ENCODE measurements at regions not wholly inside any gene's neighbourhood (a gene's known extent, or its start where the extent isn't known, plus 50 kb on each side); places are given as distances from the start of the nearest gene placed in this dataset.
"Not testable (repeated sequence)": the region's sequence is repeated elsewhere in the genome, so short reads cannot be mapped to it uniquely, and the experiment has no call there.

DNA sequence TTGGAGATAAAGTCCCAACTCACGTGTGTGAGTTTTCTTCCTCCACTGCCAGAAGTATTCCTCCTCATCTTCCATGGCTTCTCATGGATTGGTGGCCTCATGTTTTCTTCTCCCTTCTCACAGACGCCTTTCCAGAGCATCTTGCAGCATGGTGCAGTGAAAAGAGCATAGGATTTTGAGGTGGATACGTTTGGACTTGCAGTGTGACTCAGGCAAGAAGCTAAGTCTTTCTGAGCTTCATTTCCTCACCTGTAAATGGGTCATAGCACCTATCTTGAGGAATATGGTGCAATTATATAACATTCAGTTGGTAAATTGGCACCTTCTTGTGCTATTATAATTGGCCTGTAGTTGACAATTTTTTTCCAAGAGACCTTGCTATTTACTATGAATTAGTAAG lies 247.6 kb downstream of the RDH14 start:
- no peak for DNase-seq (ENCODE audit: low read depth in 2 of 2)

DNA sequence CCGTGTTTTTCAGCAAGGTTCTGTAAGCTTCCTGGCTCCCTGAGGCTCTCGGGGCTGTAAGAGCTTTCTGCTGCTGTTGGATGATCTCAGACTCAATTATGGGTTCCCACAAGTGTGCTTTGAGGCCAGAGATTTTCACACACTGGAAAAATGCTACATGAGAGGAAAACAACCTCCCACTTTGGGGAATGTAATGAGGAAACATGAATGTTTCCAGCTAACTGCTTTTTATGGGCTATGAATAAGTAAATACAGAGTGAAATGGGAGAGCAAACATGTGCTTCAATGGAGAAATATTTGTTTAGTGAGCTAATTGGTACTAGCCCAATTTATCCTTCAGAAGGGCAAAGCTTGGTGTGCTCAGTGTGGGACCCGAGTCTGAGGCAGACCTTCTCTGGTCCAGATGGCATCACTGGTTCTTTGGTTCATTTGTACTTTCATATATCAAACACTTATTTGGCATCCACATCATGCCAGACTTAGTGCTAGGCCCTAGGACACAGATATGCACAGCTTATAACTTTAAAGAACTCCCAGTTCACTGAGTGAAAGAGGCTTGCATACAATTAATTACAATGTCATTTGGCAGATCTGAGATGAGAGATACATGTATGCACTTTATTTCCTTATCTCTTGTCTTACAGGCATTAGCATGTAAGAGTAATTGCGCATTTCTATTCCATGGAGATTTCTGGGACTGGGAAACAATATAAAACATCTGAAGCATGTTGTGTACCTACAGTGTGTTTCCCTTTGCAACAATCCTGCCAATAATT lies 248.8 kb downstream of the RDH14 start:
- DNase-seq (ENCODE audit: low read depth in 2 of 2) = peak; percentile 23 to 24

DNA sequence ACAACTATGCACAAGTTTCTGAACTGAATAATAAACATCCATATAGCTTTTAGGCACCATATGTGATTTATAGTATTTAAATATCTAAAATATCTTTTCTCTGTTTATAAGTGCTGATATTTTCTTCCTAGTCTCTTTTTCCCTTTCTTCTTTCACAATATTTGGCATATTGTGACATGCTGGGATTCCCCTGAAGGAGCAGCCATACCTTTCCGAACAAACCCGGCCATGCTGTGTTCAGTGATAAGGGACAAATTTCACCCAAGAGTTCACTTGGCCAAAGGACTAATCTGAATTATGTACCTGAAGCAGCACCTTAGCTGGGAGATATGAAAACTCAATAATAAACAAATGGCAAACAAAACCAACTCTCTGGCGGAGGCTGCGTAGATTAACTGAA lies 250.8 kb downstream of the RDH14 start:
- DNase-seq (ENCODE audit: low read depth in 2 of 2) = no peak

DNA sequence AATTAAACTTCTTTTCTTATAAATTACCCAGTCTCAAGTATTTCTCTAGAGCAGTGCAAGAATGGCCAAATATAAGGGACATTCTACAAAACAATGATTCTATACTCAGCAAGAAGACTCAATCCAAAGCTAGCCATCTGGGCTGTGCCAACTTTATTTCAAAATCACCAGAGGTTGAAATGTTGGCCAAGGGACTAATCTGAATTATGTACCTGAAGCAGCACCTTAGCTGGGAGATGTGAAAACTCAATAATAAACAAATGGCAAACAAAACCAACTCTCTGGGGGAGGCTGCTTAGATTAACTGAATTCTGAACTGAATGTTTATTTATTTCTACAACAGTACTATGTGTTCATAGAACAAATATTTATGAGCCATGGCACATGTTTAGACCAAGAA lies 251.3 kb downstream of the RDH14 start:
- no peak for DNase-seq (ENCODE audit: low read depth in 2 of 2)

DNA sequence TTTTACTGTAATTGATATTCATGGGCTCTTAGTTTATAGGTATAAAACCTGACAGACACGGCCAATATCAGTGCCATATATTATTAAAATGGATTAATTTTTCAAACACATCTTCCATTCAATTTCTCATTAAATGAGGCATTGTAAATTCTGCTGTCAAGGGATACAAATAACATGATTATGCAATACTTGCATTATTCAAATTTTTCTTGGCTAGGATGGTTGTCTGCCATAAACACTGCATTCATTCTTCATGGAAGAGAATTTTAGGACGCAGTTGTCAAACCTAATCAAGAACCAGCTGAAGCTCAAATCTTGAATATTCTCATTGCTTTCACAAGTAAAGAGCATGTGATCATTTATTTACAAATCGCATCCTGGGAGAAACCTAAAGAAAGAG lies 255.6 kb downstream of the RDH14 start:
- DNase-seq (ENCODE audit: low read depth in 2 of 2) = no peak

DNA sequence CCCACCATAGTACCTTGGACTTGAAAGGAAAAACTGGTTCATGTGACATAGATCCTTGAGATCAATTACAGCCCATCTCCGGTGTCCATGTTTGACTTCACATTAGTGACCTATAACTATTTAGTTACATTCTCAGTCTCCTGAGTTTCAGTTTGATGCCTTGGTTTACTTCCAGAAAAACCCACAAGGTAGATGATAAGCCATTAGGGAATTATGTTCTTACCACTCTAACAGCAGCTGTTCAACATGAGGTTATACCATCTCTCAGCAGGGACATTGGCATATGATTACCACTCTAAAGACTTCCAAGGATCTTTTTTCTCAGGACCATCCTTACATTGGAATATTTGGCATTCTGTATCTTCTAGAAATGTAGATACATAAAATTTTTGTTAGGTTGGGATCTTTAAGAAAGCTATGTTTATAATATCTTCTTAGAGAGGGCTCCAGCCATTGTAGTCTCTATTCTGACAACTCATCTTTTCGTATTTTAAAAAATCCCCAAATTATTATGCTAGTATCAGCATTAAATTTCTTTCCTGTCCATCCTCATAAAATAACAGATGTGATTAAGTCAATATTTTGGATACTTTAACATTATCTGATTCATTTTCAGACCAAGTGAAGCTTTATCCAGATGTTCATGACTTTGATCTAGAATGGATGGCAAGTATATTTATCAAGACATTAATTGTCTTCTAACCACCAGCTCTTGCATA lies 258.9 kb downstream of the RDH14 start:
- no peak for DNase-seq (ENCODE audit: low read depth in 2 of 2)

DNA sequence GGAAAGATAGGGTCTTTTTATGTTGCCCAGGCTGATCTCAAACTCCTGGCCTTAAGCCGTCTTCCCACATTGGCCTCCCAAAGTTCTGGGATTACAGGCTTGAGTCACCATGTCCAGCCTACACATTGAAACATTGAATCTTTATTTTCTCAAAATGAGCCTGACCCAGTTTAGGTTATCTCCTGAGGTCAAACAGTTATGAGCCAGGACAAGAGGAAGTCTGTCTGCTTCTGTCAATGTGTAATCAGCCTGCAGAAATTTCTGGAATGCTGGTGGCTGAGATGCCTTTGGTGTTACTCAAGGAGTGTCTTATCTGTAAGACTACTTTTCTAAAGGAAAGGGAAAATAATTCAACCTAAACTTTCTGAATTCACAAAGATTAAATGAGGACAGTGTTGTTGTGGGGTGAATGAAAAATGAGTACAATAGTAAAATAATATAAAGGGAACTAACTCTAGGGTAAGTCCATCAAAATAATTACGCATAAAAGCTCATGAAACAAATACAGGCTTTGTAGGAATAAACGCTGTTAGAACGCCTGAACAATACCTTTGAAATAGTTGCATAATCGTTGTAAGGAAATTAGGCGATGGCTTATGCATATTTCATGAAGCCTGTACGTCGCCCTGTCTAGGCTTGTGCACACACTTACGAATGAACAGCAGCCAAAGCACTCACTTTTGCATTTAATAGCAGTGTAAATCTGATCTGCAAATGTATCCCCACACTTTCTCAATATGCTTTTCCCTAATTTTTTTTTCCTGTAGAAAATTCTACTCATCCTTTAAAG lies 260.8 kb downstream of the RDH14 start:
- peak; percentile 58 to 68 for DNase-seq (ENCODE audit: low read depth in 2 of 2)

DNA sequence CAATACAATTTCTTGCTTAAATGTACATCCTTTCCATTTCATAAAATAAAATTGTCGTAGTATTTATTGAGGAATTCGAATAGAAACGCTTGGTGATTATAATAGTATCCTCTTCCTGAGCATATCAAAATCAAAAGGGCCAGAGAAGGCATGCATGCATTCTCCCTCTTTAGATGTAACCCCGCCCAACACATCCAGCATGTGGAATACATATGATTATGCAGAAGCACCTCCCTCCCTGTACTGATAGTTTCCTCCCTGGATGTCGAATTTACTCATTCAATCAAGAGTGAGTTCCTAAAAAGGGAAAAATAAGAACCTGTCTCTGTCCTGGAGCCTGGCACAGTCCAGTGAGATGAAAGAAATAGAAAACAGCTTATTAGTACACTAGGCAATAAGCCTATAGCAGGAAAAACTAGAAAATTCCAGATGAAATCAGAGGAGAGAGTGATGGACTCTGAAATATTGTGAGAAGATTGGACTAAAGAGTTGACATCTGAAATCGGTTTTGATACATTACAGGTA lies 262.9 kb downstream of the RDH14 start:
- DNase-seq (ENCODE audit: low read depth in 2 of 2) = no peak

DNA sequence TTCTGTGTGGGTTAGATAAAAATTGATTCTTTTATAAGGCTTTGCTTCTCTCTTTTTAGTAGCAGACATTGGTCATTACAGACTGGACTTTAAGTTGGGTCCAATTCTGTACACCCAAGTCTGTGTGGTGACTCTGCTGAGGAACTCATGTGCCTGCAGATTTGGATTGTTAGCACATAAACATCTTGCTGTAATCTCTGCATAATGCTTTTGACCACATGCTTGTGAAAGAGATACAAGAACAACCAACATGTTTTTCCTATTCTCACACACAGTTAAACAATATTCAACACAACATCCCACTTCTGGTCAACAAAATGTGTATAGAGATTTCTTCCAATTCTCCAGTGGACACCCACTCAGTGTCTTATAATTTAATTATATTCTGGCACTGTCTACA lies 270.1 kb downstream of the RDH14 start:
- no peak for DNase-seq (ENCODE audit: low read depth in 2 of 2)

DNA sequence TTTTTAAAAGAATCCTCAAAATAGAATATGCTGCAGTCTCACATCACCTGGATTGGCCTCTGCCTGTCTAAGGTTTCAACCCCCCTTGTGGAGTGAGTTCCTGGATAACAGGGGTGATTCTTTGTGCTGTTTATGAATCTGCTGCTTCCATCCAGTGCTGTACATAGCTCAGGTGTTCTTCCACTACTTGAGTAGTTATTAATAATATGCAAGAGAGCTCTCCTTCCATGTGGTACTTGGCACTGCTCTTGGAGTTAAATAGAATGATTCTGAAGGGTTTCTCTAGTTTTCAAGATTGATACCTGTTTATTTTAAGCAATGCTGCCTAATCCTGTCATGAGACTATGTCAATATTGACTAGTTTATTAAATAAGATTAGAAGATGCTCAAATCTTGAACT lies 273.6 kb downstream of the RDH14 start:
- no peak for DNase-seq (ENCODE audit: low read depth in 2 of 2)

DNA sequence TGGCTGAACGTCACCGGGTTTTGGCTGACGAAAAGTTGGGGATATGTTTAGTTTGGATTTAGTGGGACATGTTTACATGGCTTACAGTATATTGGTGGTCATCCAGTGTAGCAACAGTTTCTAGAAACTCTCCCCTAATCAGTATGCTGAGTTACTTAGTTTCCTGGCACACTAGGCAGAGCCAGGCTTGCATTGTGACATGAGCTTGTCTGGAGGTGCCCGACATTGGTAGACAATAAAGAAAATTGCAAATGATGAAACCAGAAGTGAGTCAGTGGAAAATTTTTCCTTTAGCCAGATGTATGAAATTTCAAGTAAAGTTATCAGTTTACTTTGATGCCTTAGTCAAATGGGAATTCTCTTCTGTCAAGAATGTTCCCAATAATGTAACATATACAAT lies 276.1 kb downstream of the RDH14 start:
- no peak for DNase-seq (ENCODE audit: low read depth in 2 of 2)

DNA sequence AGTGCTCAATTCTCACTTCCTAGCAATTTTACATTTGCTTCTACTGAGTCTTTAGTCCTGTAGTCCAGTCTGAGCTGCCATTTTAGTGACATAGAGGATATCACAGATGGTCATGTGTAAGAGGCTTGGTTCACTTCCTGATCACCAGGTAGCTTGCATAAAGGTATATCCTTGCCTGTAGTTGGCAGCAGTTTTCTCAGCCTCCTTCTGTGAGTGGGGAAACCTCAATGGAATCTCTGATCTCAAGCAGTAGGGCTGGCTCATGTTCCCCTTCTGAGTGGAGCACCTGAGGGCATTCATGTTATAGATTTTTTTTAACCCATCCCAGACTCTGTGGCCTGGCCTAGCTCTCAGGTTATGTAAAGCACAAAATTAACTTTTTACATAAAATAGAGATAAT lies 278.4 kb downstream of the RDH14 start:
- DNase-seq (ENCODE audit: low read depth in 2 of 2) = no peak

DNA sequence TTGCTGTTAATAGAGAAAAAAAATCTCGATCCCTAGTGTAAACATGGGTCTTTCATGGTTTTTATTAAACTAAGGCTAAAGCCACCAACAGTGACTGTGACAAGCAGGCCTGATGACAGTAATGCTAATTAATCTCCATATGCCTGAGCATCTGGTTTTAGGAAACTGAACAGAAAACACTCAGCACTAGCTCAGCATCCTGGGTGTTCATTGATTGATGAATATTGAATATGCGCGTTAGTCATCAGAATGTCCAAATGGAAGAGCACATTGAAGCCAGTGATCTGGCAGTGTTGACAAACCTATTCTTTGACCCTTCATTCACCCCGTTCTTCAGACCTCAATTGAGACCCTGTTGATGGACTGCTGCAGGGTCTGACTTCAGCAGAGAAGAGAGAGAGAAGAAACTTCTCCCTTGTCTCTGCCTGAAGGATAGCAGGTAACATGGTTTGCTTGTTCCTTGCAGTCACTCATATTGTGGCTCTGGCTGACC lies 283.8 kb downstream of the RDH14 start:
- peak in 1 of 2 experiments; percentile 6 for DNase-seq (ENCODE audit: low read depth in 2 of 2)

DNA sequence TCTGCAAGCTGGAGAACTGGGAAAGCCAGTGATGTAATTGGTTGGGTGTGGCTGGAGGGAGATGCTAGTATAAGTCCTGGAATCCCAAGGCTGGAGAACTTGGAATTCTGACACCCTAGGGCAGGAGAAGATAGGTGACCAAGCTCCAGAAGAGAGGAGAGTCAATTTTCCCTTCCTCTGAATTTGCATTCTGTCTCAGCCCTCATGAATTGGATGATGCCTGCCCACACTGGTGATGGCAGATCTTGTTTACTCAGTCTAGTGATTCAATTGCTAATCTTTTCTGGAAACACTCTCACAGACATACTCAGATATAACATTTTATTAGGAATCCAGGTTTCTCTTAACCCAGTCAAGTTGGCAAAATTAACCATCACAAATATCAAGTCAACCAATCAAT lies 287.2 kb downstream of the RDH14 start:
- no peak for DNase-seq (ENCODE audit: low read depth in 2 of 2)

DNA sequence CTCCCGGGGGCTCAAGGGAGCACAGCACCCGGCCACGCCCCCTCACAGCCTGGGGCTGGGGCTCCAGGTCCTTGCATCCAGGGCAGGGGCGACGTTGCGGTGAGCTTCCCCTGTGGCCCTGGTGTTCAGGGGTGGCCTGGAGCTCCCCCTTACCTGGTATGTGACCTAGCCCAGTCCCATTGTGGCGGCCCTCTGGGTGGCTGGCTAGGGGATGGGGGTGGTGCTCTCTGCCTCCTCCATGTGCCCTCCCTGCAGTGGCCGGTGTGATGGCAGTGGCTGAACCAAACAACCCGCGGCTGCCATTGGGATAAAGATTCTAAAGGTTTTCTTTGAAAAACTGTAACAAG lies 288.3 kb downstream of the RDH14 start:
- DNase-seq (ENCODE audit: low read depth in 2 of 2) = no peak

DNA sequence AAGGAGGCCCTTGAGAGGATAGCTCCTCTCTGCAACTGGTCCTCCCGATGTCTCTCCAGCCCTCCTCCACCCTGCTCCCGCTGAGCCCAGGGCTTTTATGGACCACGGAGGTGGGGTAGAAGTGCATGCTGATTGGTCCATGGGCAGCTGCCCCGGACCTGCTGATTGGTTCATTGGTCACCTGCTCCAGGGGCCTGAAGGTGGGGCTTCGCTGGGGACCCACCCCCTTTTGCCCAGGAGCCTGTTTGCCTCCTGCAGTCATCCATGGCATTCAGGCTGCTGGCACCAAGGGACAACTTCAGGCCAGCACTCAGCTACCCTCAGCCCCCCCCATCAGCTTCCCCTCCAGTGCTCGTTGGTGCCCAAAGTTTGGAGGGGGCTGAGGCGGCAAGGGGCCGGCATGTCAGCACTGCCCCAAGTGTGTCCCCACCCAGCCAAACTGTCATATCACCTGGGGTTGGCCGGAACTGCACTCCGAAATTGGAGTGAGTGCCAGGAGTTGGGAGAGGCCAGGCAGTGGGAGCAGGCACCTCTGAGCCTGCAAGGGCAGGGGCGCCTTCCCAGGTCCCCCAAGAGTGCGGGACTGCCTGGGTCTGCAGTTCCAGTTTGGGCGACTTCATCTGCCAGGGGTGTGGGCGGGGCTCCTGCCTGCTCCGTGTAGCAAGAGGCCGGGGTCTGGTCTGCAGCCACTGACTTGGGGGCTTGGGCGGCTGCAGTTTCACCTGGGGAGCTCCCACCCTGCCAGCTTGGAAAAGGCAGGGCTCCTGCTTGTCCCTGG lies 288.9 kb downstream of the RDH14 start:
- DNase-seq (ENCODE audit: low read depth in 2 of 2) = no peak

DNA sequence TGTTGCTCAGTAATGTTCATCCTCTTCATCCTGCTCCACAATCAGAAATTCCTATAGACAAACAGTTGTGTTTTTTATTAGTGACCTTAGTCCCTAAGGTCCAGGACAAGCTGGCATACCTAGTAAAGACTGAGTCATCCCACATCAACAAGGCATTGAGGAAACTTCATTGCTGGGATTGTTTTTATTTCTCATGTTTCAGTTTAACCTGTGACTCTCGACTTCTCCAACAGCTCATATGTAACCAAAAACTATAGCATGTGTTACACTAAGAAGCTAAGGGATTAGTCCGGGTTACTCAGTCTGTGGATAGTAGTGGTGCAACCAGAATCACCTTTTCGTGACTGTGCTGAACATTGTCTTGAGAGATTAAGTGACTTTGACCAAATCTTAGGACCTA lies 292.1 kb downstream of the RDH14 start:
- no peak for DNase-seq (ENCODE audit: low read depth in 2 of 2)

DNA sequence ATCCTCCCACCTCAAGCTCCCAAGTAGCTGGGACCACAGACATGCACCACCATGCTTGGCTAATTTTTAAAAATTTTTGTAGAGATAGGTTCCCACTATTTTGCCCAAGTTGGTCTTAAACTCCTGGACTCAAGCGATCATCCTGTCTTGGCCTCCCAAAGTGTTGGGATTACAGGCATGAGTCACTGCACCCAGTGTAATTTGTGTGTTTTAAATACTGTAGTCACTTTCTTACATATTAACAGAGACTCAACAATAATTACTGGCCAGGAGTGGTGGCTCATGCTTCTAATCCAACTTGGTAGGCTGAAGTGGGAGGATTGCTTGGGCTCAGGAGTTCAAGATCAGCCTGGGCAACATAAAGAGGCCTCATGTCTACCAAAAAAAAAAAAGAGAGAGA lies 293.0 kb downstream of the RDH14 start:
- no peak for DNase-seq (ENCODE audit: low read depth in 2 of 2)

DNA sequence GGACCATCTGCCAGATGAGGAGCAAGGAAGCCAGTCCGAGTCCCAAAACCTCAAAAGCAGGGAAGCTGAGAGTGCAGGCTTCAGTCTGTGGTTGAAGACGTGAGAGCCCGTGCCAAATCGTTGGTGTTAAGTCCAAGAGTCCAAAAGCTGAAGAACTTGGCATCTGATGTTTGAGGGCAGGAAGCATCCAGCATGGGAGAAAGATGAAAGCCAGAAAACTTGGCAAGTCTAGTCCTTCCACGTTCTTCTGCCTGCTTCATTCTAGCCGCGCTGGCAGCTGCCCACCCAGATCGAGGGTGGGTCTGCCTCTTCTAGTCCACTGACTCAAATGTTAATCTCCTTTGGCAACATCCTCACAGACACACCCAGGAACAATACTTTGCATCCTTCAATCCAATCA lies 293.8 kb downstream of the RDH14 start:
- not testable (repeated sequence) for DNase-seq (ENCODE audit: low read depth in 2 of 2)

DNA sequence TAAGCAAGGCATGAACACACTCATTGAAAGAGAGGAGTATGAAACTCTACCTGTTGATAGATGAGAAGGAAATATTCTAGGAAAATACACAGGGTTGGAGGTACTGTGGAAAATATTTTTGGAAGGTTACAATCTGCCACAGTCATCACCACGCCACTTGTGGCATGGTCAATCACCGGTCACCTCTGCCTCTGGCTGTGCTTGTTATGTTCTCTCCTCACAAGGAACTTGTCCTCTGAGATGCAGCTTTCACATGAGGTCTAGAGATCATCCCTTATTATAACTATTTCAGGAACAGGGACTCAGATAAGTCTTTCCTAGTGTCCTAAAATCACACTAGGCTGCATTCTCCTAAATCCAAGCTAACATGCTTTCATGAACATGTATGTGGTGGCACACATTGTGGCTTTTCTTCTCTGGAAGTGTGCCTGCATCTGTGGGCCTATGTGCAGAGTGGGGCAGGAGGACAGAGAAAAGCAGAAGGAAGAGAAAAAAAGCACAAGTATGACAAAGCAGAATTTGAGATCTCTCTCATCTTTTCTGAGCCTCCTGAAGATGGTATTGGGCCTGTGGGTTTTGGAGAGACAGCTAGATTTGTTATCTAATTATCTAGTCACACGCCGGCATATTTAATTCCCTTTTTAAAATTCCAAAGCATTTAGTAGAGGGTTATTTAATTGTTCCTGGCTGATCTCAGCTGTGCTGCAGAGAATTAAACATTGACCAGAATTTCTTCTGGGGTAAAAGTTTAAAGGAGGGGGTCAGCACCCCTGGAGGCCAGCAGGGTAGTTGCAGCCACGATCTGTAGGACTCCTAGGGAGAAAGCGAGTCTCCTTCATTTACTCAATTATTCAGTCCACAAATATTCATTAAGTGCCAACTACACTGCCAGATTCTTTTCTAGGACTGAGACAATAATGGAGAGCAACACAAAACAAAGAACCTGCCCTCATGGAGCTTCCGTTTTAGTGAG lies 294.6 kb downstream of the RDH14 start:
- no peak for DNase-seq (ENCODE audit: low read depth in 2 of 2)
